HG03066 (cell line): ENCODE measurements at regions not wholly inside any gene's neighbourhood (a gene's known extent, or its start where the extent isn't known, plus 50 kb on each side); places are given as distances from the start of the nearest gene placed in this dataset.
A peak's percentile ranks its signal among the peaks of the same experiment; 100 is the strongest.
"Not testable (repeated sequence)": the region's sequence is repeated elsewhere in the genome, so short reads cannot be mapped to it uniquely, and the experiment has no call there.

Experiments used
- ATAC-seq: cut with Tn5 transposase; IDR thresholded peaks from one replicate; pipeline ENCODE4 v1.9.1; 2021; ENCODE audit warnings: low read depth; ENCODE audit not compliant: unreplicated experiment

- ATAC-seq = no peak
These were observed 172.4 kb downstream of the CD24 start for GRCh38 chr6:106802139-106802538.

GRCh38 chr6:106801256-106801655 is 171.9 kb downstream of the QRSL1 start:
- no peak for ATAC-seq

GRCh38 chr6:106800379-106800778 is 171.0 kb downstream of the QRSL1 start:
- ATAC-seq = no peak

- ATAC-seq = peak; percentile 90
These were observed 169.9 kb downstream of the QRSL1 start for GRCh38 chr6:106799031-106799894.

- no peak for ATAC-seq
These were observed 167.8 kb downstream of the QRSL1 start for GRCh38 chr6:106797186-106797585.

- ATAC-seq = no peak
These were observed 167.4 kb downstream of the QRSL1 start for GRCh38 chr6:106796781-106797180.

GRCh38 chr6:106794129-106794528 is 164.8 kb downstream of the QRSL1 start:
- ATAC-seq = no peak

- no peak for ATAC-seq
These were observed 163.3 kb downstream of the QRSL1 start for GRCh38 chr6:106792536-106793236.

- no peak for ATAC-seq
These were observed 161.6 kb downstream of the QRSL1 start for GRCh38 chr6:106790935-106791334.

GRCh38 chr6:106790149-106790770 is 160.9 kb downstream of the QRSL1 start:
- ATAC-seq = no peak

GRCh38 chr6:106789428-106790148 is 160.2 kb downstream of the QRSL1 start:
- no peak for ATAC-seq

GRCh38 chr6:106788761-106789160 is 159.4 kb downstream of the QRSL1 start:
- no peak for ATAC-seq

- ATAC-seq = no peak
These were observed 158.2 kb downstream of the QRSL1 start for GRCh38 chr6:106787327-106788196.

GRCh38 chr6:106785298-106785697 is 155.9 kb downstream of the QRSL1 start:
- ATAC-seq = no peak

- ATAC-seq = no peak
These were observed 154.5 kb downstream of the QRSL1 start for GRCh38 chr6:106783640-106784566.

- ATAC-seq = no peak
These were observed 153.3 kb downstream of the QRSL1 start for GRCh38 chr6:106782536-106783285.

- ATAC-seq = not testable (repeated sequence)
These were observed 150.2 kb downstream of the QRSL1 start for GRCh38 chr6:106779552-106779951.

- no peak for ATAC-seq
These were observed 149.6 kb downstream of the QRSL1 start for GRCh38 chr6:106778943-106779342.
